GM18505 (cell line): ENCODE measurements at regions not wholly inside any gene's neighbourhood (a gene's known extent, or its start where the extent isn't known, plus 50 kb on each side); places are given as distances from the start of the nearest gene placed in this dataset.
A peak's percentile ranks its signal among the peaks of the same experiment; 100 is the strongest.
"Not testable (repeated sequence)": the region's sequence is repeated elsewhere in the genome, so short reads cannot be mapped to it uniquely, and the experiment has no call there.

Source experiments
- ATAC-seq: cut with Tn5 transposase; IDR thresholded peaks from one replicate; pipeline ENCODE4 v1.9.1; 2021; ENCODE audit not compliant: unreplicated experiment
- POLR2A ChIP-seq: IDR thresholded peaks from 4 replicates; pipeline ENCODE4 v1.6.1; 2011; ENCODE audit warnings: borderline replicate concordance; ENCODE audit not compliant: insufficient read depth, insufficient read length; ENCODE audit errors: extremely low read depth

DNA sequence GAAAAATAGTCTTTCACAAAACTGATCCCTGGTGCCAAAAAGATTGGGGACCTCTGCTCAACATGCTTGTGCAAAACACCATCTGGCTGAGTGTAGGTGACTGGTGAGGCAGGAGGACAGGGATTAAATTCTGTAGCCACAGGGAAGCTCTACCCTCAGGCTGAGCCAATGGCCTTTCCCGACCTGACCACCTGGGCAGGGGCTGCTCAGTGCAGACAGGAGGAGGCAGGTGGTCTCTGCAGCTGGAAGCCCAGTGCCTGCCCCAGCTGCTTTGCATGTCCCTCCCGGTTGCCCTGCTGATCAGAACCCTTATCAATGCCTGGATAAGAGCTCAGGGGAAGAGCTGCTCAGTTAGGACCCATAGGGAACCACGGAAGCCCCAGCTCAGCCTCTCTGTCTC is 235.3 kb downstream of the ANKRD36 start:
- ATAC-seq: no peak

DNA sequence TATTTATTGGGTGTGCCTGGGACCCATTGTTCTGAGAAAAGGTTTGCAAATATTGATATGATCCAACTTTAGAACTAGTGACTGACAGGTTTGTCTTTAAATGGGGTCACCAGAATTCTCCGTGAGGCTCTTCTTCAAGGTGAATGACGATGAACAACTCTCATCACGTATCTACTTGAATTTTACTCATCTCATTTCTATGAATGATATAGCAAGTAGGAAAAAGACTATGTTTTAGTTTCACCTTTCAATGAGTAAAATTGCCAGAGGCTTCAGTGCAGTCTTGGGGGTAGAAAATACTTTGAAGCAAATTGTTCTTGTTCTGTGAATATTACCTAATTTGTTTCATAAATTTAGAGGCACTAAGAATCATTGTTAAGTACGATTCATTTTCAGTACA is 232.0 kb downstream of the ANKRD36 start:
- not testable (repeated sequence) for ATAC-seq

More for the DNA sequence above, 235.3 kb downstream of the ANKRD36 start:
- no peak for TF ChIP-seq POLR2A

DNA sequence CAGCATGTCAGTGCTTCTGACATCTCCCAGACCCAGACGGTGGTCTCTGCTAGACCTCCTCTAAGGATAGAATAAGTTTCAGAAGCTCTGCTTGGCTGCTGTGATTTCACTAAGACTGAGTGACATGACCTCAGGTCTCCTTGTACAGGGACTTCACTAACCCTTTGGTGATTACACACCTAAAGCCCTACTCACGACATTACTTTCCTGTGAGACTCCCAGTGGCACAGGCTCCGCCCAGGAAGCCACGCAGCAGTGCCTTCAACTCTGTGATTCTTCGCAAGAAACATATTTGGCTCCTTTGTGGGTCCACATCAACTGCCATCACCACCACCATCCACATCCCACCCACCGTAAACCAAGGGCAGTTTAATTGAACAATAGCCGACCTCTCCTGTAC is 220.7 kb downstream of the ANKRD36 start:
- not testable (repeated sequence) for ATAC-seq

DNA sequence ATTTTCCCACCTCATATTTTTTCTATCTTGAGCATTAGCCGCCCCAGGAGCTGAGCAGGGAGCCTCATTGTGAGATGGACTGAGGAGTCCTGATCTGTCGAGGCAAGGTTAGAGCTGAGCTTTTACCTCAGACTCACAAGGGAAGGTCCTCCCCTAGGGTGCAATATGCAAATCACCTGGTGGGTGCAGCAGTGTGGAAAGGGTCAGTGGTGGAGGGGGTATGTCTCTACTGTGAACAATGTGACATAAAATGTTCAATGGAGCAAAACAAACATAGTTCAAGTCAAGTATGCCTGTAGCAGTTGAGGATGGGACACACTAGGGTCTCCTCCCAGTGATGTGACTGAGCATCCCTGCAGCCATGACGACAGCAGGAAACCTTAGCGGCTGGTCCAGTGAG is 219.2 kb downstream of the ANKRD36 start:
- ATAC-seq: peak; percentile 58

DNA sequence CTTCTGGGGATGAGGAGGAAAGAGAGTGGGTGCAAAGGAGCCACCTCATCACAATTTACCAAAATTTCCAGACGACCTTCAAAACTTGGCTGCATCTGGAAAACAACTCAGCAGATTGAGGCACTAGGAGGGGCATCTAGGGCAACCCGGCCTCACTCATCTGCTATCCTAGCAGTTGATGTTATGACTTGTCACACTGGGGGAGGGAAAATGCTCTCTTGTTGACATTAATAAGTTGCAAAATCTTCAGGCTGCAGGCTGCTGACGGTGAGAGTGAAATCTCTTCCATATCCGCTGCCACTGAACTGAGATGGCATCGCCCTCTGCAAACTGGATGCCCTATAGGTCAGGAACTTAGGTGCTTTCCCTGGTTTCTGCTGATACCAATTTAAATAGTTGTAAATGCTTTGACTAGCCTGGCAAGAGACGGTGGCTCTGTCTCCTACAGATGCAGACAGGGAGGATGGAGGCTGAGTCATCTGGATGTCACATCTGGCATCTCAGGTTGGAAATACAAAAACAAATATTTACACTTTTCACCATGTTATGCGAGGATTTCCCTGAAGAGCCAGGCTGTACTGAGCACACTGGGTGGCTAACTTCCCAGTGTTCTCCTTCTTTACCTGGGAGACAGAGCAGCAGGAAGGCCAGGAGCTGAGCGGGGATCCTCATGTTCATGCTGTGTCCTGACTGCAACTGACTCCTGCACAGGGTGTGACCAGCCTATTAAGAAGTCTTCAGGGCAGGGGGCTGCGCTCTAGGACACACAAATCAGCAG is 209.2 kb downstream of the ANKRD36 start:
- ATAC-seq: not testable (repeated sequence)

DNA sequence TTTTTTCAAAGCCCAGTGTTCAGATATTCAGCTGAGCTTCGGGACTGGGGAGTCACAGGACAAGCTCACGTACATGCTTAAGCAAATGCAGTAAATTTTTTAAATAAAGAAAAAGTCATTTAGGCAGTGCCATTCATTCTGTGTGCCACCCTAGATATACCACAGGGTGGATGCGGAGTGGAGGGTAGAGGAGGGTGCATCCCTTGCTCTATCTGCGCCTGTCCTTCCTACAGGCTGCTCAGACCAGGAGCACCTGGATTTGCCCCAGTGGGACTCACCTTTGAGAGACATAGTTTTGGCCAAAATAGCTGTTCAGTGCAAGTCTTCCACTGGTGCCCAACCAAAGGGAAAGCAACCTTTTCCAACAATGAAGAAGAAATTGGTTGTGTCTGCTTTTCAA is 202.4 kb downstream of the ANKRD36 start:
- not testable (repeated sequence) for ATAC-seq

DNA sequence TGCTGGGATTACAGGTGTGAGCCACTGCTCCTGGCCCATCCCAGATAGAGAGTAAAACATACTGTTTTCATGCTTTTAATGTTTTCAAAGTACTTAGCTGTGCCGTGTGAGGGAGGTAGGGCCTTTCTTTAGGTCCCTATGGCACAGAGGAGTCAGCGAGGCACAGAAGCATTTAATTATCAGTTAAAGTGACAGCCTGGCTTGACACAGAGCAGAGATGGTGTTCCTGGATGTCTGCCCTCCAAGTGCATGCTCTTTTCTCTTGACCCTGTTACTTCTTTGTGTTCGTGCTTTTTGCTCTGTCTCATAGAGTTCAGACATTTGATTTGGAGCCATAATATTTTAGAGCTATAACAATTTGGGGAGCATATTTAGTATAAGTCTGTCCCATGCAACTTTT is 199.5 kb downstream of the ANKRD36 start:
- ATAC-seq: not testable (repeated sequence)

DNA sequence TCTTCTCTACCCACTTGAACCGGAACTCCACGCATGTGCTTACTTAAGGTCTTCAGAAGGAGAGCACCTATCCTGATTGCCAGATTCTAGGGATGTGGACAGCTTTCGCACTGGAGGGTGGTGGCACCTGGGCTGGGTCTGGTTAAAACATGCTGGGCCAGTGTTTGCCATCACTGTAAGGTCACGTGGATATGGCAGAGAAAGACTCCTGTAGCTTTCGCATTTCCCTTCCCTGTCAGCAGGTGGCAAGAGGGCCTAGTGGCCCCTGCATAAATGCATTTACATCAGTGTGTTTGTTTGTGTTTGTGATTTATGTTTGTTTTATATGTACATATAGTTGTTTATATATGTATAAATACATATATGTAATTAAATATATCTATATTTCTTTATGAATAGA is 192.5 kb downstream of the ANKRD36 start:
- not testable (repeated sequence) for ATAC-seq

DNA sequence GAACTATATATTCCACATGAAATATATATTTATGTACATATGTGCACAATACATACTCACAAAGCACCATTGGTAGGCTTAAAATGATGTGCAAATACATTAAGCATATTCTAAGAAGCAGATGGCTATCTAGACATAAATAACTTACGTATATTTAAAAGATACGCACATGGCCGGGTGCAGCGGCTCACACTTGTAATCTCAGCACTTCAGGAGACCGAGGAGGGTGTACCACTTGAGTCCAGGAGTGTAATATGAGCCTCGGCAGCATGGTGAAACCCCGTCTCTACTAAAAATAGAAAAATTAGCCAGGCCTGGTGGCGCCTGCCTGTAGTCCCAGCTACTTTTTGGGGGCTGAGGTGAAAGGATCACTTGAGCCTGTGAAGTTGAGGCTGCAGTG is 189.9 kb downstream of the ANKRD36 start:
- ATAC-seq: not testable (repeated sequence)

DNA sequence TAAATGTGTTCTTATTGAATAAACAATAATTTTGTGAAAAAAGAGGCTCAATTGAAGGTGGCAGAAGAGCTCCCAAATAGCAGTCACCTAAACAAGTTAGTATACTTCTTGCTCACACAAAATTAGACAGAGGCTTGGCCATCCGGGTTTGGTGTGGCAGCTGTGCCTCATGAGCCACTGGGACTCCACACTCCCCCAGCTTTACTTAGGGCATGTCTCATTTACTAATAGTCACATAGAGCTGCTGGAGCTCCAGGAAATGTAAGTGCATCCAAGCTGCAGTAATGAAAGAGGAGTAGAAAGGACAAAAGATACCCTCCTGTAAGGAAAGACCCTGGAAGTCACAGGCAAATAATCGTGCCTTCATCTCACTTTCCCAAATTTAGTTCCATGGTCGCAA is 188.8 kb downstream of the ANKRD36 start:
- not testable (repeated sequence) for ATAC-seq
